Sigmoid colon (tissue), 6 donors: ENCODE measurements at regions not wholly inside any gene's neighbourhood (a gene's known extent, or its start where the extent isn't known, plus 50 kb on each side); places are given as distances from the start of the nearest gene placed in this dataset.
"Not testable (repeated sequence)": the region's sequence is repeated elsewhere in the genome, so short reads cannot be mapped to it uniquely, and the experiment has no call there.

Experiments
- DNase-seq: peaks from one replicate; pipeline ENCODE4 v3.0.0-alpha.2; 2019
- H3K27ac ChIP-seq, 4 donors: fragments of 200-600 bp; sonication (generic); one replicate each; pipeline ENCODE4 v1.5.1; 2016 to 2019; ENCODE audit warnings: mild to moderate bottlenecking in 1 of 4
- H3K27me3 ChIP-seq, 3 donors: fragments of 200-600 bp; sonication (generic); one replicate each; pipeline ENCODE4 v1.5.1; 2019; ENCODE audit warnings: mild to moderate bottlenecking in 1 of 3
- H3K36me3 ChIP-seq, 4 donors: fragments of 200-600 bp; sonication (generic); one replicate each; pipeline ENCODE4 v1.5.1; 2016 to 2019
- H3K4me1 ChIP-seq, 4 donors: fragments of 200-600 bp; sonication (generic); one replicate each; pipeline ENCODE4 v1.5.1; 2017 to 2019
- H3K4me3 ChIP-seq, 4 donors: fragments of 200-600 bp; sonication (generic); one replicate each; pipeline ENCODE4 v1.5.1; 2017 to 2019; ENCODE audit warnings: mild to moderate bottlenecking in 2 of 4, moderate library complexity in 1 of 4
- H3K9me3 ChIP-seq, 4 donors: fragments of 200-600 bp in 3 of 4; sonication (generic) in 3 of 4; one replicate each; pipeline versions ENCODE4 v1.5.1 to v1.6.1; 2013 to 2019
- WGBS, 2 donors: extraction: QIAGEN DNeasy Blood & Tissue Kit; methylation state at CpG; one replicate each; pipeline ENCODE4 v1.1.7; 2013; 5-methylcytosine and 5-hydroxymethylcytosine counted together
- intact Hi-C: fragments of 100-400 bp; cut with DNase I; formaldehyde crosslinking; loops from one replicate; pipeline ENCODE4 v1.15.1; 2023
- donor health status: healthy with polysubstance abuse.
- donor health status: healthy.

DNA sequence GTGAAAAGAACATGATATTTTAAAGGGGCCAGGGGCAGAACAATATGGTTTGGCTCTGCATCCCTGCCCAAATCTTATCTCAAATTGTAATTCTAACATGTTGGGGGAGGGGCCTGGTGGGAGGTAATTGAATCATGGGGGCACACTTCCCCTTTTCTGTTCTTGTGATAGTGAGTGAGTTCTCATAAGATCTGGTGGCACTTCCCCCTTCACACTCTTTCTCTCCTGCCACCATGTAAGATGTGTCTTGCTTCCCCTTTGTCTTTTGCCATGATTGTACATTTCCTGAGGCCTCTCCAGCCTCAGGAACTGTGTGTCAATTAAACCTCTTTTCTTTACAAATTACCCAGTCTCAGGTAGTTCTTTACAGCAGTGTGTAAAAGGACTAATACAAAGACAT, 177.1 kb upstream of the ZNF322 start:
- H3K27me3 ChIP-seq, intact Hi-C loops, DNase-seq, H3K36me3 ChIP-seq, H3K9me3 ChIP-seq, H3K4me3 ChIP-seq, H3K27ac ChIP-seq, H3K4me1 ChIP-seq: not testable (repeated sequence)

GRCh38 chr6:26844823-26845222, 185.3 kb upstream of the ZNF322 start:
- DNase-seq, H3K4me1 ChIP-seq, H3K9me3 ChIP-seq, H3K27ac ChIP-seq, intact Hi-C loops, H3K36me3 ChIP-seq, H3K27me3 ChIP-seq, H3K4me3 ChIP-seq: not testable (repeated sequence)
- 96 to 98% methylated on average over 2 of the region's 2 CpGs for WGBS, 2 donors

GRCh38 chr6:26857289-26857688, 197.7 kb upstream of the ZNF322 start:
- not testable (repeated sequence) for H3K4me1 ChIP-seq
- WGBS, 2 donors: 50 to 68% methylated on average over 2 of the region's 2 CpGs

GRCh38 chr6:26859067-26859770, 199.7 kb upstream of the ZNF322 start:
- WGBS, 2 donors: 85 to 92% methylated on average over 2 of the region's 5 CpGs
- intact Hi-C loops, H3K36me3 ChIP-seq: not testable (repeated sequence)

More at GRCh38 chr6:26857289-26857688, 197.7 kb upstream of the ZNF322 start:
- intact Hi-C loops, DNase-seq, H3K27ac ChIP-seq, H3K36me3 ChIP-seq, H3K4me3 ChIP-seq, H3K27me3 ChIP-seq, H3K9me3 ChIP-seq: not testable (repeated sequence)

GRCh38 chr6:26859771-26860163, 200.2 kb upstream of the ZNF322 start:
- WGBS, 2 donors: 92 to 98% methylated on average over 2 of the region's 2 CpGs
- intact Hi-C loops, H3K4me1 ChIP-seq, H3K4me3 ChIP-seq, H3K27me3 ChIP-seq, DNase-seq, H3K36me3 ChIP-seq, H3K9me3 ChIP-seq, H3K27ac ChIP-seq: not testable (repeated sequence)

More at GRCh38 chr6:26859067-26859770, 199.7 kb upstream of the ZNF322 start:
- not testable (repeated sequence) for H3K9me3 ChIP-seq, H3K27me3 ChIP-seq, H3K4me3 ChIP-seq, H3K27ac ChIP-seq, H3K4me1 ChIP-seq, DNase-seq

DNA sequence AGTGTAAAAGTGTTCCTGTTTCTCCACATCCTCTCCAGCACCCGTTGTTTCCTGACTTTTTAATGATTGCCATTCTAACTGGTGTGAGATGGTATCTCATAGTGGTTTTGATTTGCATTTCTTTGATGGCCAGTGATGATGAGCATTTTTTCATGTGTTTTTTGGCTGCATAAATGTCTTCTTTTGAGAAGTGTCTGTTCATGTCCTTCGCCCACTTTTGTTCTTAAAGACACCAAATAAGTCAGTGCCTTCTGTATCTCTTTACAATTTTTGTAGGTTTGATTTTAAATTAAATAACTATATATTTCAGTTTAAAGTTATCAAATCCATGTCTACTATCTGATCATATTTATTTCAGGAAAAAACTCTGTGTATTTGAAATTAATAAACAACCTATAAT, 202.4 kb upstream of the ZNF322 start:
- H3K36me3 ChIP-seq, H3K27me3 ChIP-seq, H3K4me3 ChIP-seq, H3K27ac ChIP-seq, intact Hi-C loops, H3K9me3 ChIP-seq, DNase-seq, H3K4me1 ChIP-seq: not testable (repeated sequence)
- WGBS, 2 donors: 90 to 100% methylated on average over 1 to 2 of the region's 2 CpGs

DNA sequence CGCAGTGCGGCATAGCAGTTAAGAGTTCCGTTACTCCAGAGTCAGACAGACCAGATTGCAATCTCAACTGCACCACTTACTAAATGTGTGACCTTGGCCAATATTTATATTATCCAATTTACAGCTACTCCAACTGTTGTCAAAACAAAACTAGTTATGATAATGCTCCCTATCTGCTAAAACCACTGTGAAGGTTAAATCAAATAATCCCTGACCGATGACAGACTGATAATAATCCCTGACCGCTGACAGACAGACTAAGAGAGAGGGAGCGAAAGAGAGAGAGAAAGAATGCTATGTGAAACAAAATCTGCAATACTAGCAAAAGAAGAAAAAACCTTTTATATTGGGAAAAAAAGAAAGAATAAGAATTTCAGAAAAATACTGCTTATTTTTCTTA, 204.1 kb upstream of the ZNF322 start:
- H3K27me3 ChIP-seq, DNase-seq, H3K4me1 ChIP-seq, H3K4me3 ChIP-seq, intact Hi-C loops, H3K27ac ChIP-seq, H3K9me3 ChIP-seq, H3K36me3 ChIP-seq: not testable (repeated sequence)
- 88 to 95% methylated on average over 6 of the region's 6 CpGs for WGBS, 2 donors

GRCh38 chr6:26898785-26899184, 239.2 kb upstream of the ZNF322 start:
- H3K36me3 ChIP-seq, H3K9me3 ChIP-seq, H3K27me3 ChIP-seq, intact Hi-C loops, H3K4me3 ChIP-seq, DNase-seq, H3K4me1 ChIP-seq, H3K27ac ChIP-seq: not testable (repeated sequence)
- WGBS, 2 donors: 94 to 95% methylated on average over 9 of the region's 9 CpGs

GRCh38 chr6:26924206-26924605, 264.7 kb upstream of the ZNF322 start:
- H3K4me3 ChIP-seq, H3K27me3 ChIP-seq, intact Hi-C loops, H3K9me3 ChIP-seq, H3K36me3 ChIP-seq, H3K4me1 ChIP-seq, H3K27ac ChIP-seq, DNase-seq: not testable (repeated sequence)
- WGBS, 2 donors: 90 to 95% methylated on average over 2 of the region's 2 CpGs

DNA sequence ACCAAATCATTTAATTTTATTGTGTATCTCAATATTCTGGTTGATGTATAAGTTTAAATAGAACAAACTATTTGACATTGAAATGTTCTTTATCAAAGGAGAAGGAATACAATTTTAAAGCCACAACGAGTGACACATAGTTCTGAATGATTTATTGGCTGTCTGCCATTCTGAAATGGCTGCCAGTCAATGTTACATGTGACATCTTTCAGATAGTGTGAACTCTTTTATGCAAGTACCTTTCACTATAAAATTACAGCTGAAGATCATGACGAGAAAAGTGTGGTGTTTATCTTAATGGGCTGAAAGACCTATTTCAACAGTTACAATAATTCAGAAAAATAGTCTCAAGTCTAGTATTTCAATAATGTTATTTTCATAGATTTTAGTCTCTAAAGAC, 268.6 kb upstream of the ZNF322 start:
- intact Hi-C loops, H3K27me3 ChIP-seq, H3K36me3 ChIP-seq, H3K9me3 ChIP-seq, H3K4me1 ChIP-seq, H3K4me3 ChIP-seq, DNase-seq, H3K27ac ChIP-seq: not testable (repeated sequence)
- WGBS, 2 donors: 71 to 73% methylated on average over 1 of the region's 2 CpGs

DNA sequence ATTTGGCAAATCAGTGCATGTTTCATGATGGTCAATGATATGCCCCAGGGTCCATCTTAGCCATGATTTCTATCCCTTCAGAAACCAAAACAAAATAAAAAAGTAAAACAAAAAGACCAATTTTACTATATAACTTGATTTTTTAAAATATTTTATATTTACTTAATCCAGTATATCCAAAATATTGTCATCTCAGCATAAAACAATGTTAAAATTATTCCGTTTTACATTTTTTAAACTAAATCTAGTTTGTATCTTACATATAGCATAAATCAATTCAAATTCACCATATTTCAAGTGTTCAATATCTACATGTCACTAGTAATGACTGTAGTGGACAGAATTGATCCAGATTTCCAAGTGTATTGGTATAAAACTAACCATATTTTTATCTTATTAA, 277.7 kb upstream of the ZNF322 start:
- H3K27ac ChIP-seq, intact Hi-C loops, DNase-seq, H3K27me3 ChIP-seq, H3K4me3 ChIP-seq, H3K36me3 ChIP-seq, H3K9me3 ChIP-seq, H3K4me1 ChIP-seq: not testable (repeated sequence)
- WGBS, 2 donors: 84 to 91% methylated on average over 1 of the region's 1 CpG

DNA sequence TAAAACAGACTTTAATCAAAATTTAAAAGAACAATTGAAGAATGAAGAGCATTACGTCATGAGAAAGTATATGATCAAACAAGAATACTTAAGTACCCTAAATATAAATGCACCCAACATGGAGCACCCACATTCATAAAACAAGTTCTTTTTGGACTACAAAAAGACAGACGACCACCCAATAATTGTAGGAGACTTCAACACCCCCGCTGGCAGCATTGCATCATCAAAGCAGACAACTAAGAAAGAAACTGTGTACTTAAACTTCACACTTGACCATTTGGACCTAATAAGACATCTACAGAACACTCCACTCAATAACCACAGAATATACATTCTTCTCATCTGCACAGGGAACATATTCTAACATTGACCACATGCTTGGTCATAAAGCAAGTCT, 291.7 kb upstream of the ZNF322 start:
- H3K9me3 ChIP-seq, H3K27ac ChIP-seq, H3K4me1 ChIP-seq, H3K4me3 ChIP-seq, H3K27me3 ChIP-seq, H3K36me3 ChIP-seq, intact Hi-C loops, DNase-seq: not testable (repeated sequence)
- WGBS, 2 donors: 90 to 94% methylated on average over 3 of the region's 3 CpGs
